ENCODE measurements at regions not wholly inside any gene's neighbourhood (a gene's known extent, or its start where the extent isn't known, plus 50 kb on each side); places are given as distances from the start of the nearest gene placed in this dataset.

DNA sequence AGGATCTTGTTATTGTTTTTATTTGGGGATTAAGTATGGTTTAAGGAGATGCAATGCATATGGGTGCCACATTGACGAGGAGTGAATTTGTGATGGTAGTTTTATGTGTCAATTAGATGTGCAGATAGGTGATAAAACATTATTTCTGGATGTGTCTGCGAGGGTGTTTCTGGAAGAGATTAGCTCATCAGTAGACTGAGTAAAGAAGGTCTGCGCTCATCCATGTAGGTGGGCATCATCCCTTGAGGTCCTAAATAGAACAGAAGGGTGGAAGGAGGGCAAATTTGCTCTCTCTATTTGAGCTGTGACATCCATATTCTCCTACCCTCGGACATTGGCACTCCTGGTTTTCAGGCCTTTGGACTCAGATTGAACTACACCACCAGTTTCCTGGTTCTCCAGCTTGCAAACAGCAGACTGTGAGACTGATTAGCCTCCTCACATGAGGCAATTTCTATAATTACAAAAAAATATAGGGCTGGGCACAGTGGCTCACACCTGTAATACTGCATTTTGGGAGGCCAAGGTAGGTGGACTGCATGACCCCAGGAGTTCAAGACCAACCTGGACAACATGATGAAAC lies 118.2 kb upstream of the ZNF678 start:
- TF ChIP-seq, protein P1, sequence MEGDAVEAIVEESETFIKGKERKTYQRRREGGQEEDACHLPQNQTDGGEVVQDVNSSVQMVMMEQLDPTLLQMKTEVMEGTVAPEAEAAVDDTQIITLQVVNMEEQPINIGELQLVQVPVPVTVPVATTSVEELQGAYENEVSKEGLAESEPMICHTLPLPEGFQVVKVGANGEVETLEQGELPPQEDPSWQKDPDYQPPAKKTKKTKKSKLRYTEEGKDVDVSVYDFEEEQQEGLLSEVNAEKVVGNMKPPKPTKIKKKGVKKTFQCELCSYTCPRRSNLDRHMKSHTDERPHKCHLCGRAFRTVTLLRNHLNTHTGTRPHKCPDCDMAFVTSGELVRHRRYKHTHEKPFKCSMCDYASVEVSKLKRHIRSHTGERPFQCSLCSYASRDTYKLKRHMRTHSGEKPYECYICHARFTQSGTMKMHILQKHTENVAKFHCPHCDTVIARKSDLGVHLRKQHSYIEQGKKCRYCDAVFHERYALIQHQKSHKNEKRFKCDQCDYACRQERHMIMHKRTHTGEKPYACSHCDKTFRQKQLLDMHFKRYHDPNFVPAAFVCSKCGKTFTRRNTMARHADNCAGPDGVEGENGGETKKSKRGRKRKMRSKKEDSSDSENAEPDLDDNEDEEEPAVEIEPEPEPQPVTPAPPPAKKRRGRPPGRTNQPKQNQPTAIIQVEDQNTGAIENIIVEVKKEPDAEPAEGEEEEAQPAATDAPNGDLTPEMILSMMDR (IDR thresholded peaks at IDR 0.05; ENCODE audit: low read depth, low read length, missing control alignments) = no peak
- H3K4me3 ChIP-seq (ENCODE audit: low read depth, low read length) = no peak overlapping the region
- in situ Hi-C loops (cut with HindIII; ENCODE audit: low sequenced_read_pairs) = no loop called here
- DNase-seq (ENCODE audit: low read depth) = no peak

DNA sequence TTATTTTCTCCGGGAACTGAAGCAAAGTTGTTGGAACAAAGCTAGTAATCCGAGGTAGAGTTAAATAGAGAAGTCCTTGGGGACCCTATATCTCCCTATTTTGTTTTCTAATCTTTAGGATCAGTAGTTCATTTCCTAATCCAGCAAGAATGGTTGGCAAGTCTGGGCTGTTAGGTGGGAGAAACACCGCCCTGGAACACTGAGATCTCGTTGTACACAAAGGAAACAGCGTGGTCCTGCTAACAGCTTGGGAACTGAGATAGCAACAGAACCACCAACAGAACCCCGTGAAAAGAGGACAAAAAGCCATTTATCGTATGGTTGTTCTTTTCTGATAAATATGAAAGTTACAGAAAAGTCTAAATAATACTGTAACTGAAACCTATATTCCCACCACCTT lies 121.9 kb upstream of the CDC42BPA start:
- no peak for DNase-seq (ENCODE audit: low read depth)
- in situ Hi-C loops (cut with HindIII; ENCODE audit: low sequenced_read_pairs) = no loop called here
- TF ChIP-seq, protein P1 (IDR thresholded peaks at IDR 0.05; ENCODE audit: low read depth, low read length, missing control alignments) = no peak
- no peak overlapping the region for H3K4me3 ChIP-seq (ENCODE audit: low read depth, low read length)

DNA sequence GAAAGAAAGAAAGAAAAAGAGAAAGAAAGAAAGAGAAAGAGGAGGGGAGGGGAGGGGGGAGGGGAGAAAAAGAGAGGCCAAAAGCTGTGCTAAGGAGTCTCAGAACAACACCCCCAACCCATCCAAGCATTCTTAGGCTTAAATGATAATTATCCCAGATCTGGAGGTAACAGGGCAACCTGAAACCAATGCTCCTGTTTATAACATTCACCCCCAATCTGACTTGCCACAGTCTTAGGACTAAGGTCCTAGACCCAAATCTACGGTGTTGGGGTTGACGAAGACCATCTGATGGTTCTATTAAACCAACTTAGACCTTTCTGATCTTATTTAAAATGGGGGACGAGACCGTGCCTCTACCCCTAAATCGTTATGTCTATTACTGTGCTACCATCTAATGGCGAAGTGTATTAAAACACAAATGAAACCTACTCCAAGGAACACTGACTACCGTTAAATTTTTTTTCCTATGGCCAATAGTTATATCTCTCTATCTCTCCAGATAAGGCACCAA lies 119.3 kb upstream of the CDC42BPA start:
- in situ Hi-C loops (cut with HindIII; ENCODE audit: low sequenced_read_pairs) = no loop called here
- no peak for DNase-seq (ENCODE audit: low read depth)
- no peak overlapping the region for H3K4me3 ChIP-seq (ENCODE audit: low read depth, low read length)
- TF ChIP-seq, protein P1 (IDR thresholded peaks at IDR 0.05; ENCODE audit: low read depth, low read length, missing control alignments) = peak; percentile 23

DNA sequence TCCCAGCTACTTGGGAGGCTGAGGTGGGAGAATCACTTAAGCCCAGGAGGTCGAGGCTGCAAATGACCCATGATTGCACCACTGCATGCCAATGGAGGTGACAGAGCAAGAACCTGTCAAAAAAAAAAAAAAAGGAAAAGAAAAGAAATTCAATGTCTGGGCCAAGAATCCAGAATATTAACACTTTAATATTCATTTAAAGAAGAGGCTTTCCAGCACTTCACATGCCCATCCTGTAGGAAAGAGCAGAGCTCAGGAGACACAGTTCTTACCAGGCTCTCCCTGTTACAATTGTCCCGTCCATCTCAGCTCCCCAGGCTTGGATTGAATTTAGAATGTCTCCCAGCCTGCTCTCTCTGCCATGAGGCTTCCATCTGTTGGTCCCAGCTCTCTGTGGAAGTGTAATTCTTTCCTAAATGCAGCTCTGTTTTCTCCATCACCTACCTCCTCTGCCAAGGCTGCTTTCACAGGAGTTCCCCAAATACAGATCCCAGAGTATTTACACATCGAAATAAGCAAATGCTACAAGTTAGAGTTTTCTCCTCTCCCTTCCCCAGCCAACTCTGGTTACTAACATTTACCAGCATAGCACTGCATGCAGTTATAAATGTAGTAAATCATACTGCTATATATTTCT lies 116.6 kb upstream of the CDC42BPA start:
- no peak overlapping the region for H3K4me3 ChIP-seq (ENCODE audit: low read depth, low read length)
- in situ Hi-C loops (cut with HindIII; ENCODE audit: low sequenced_read_pairs) = no loop called here
- TF ChIP-seq, protein P1 (IDR thresholded peaks at IDR 0.05; ENCODE audit: low read depth, low read length, missing control alignments) = no peak
- DNase-seq (ENCODE audit: low read depth) = no peak

DNA sequence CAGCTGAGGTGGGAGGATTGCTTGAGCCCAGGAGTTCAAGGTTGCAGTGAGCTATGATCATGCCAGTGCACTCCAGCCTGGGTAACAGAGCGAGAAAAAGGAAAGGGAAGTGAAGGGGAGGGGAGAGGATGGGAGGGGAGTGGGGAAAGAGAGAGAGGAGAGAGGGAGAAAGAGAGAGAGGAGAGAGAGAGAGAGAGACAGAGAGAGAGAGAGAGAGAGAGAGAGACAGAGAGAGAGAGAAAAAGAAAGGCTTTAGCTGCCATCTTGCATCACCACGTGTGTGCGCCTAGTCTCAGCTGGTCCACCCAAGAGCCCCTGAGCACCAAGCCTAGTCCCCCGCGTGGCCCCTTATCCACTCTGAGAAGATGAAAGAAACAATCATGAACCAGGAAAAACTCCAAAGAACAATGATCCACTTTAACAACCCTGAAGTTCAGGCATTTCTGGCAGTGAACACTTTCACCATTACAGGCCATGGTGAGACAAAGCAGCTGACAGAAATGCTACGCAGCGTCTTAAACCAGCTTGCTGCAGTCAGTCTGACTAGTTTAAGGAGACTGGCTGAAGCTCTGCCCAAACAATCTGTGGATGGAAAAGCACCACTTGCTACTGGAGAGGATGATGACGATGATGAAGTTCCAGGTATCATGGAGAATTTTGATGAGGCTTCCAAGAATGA lies 115.5 kb upstream of the CDC42BPA start:
- TF ChIP-seq, protein P1 (IDR thresholded peaks at IDR 0.05; ENCODE audit: low read depth, low read length, missing control alignments) = no peak
- DNase-seq (ENCODE audit: low read depth) = no peak
- in situ Hi-C loops (cut with HindIII; ENCODE audit: low sequenced_read_pairs) = no loop called here
- H3K4me3 ChIP-seq (ENCODE audit: low read depth, low read length) = no peak overlapping the region

DNA sequence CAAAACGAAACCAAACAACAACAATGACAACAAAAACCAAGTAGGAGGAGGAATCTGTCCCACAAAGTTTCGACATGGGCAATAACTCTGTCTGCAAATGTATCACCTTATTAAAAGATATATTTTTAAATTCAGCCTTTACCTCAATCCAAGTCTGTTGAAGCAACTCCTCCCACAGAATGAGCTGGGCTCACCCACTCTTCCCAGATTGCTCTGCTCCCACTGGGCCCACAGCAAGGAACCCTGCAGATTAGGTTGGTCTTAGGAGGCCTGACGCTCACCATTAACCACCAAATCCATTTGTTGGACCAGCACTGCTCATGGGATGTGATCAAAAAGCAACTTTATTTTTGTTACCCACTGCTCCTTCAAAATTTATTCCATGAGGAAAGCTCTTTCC lies 114.7 kb upstream of the CDC42BPA start:
- in situ Hi-C loops (cut with HindIII; ENCODE audit: low sequenced_read_pairs) = no loop called here
- no peak for DNase-seq (ENCODE audit: low read depth)
- TF ChIP-seq, protein P1 (IDR thresholded peaks at IDR 0.05; ENCODE audit: low read depth, low read length, missing control alignments) = no peak

More for the DNA sequence above, 114.7 kb upstream of the CDC42BPA start:
- H3K4me3 ChIP-seq (ENCODE audit: low read depth, low read length) = no peak overlapping the region

Measured in astrocyte of the cerebellum (primary cell).